ENCODE measurements at regions not wholly inside any gene's neighbourhood (a gene's known extent, or its start where the extent isn't known, plus 50 kb on each side); places are given as distances from the start of the nearest gene placed in this dataset.

DNA sequence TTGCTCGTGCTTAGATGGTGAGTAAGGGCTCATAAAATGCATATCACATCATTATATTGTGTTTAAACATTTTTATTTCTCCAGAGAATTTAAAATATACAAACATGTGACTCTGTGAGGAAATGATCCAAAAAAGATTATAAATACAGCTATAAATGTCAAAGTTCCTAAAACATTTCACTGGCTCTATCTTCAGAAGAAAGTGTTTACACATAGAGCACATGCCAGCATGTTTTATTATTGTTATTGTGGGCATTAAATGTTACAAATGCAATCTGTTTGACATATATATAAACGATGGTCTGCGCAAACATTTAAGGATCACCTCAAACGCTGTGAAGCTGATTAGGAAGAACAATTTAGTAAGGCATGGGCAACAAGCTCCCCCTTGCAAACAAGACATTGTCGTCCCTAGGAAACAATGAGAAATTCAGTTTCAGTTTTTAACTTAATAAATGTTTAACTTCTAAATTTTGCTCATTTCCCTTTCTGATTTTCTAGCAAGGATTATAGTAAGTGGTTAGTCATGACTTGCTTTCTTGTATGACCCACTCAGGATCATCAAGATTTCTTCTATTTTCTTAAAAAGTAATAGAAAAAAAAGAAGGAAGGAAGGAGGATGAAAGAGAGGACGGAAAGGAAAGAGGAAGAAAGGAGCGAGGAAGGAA is 207.5 kb downstream of the SATB1 start:
- H3K4me3 ChIP-seq (ENCODE audit: low read depth, low read length, poor library complexity, severe bottlenecking) = no peak overlapping the region
- no peaks in the 10 kb centered on the region for H3K79me2 ChIP-seq (ENCODE audit: insufficient read depth, low read depth, low read length)
- H3K9me2 ChIP-seq (ENCODE audit: insufficient read depth, low read length) = no peaks in the 10 kb centered on the region
- H2AFZ ChIP-seq (ENCODE audit: low read length) = peak overlapping the region; percentile 60; the same call in 1 of the 2 replicates
- no peaks in the 10 kb centered on the region; the same call in 1 of the 2 replicates for H3K9me3 ChIP-seq (ENCODE audit: low read length)
- H3K27ac ChIP-seq (ENCODE audit: low read depth, low read length, poor library complexity, severe bottlenecking) = no peak overlapping the region
- TF ChIP-seq EZH2phosphoT487 (IDR thresholded peaks at IDR 0.05; ENCODE audit: borderline replicate concordance, low read depth, low read length) = no peak
- TF ChIP-seq, protein P1, sequence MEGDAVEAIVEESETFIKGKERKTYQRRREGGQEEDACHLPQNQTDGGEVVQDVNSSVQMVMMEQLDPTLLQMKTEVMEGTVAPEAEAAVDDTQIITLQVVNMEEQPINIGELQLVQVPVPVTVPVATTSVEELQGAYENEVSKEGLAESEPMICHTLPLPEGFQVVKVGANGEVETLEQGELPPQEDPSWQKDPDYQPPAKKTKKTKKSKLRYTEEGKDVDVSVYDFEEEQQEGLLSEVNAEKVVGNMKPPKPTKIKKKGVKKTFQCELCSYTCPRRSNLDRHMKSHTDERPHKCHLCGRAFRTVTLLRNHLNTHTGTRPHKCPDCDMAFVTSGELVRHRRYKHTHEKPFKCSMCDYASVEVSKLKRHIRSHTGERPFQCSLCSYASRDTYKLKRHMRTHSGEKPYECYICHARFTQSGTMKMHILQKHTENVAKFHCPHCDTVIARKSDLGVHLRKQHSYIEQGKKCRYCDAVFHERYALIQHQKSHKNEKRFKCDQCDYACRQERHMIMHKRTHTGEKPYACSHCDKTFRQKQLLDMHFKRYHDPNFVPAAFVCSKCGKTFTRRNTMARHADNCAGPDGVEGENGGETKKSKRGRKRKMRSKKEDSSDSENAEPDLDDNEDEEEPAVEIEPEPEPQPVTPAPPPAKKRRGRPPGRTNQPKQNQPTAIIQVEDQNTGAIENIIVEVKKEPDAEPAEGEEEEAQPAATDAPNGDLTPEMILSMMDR (conservative IDR thresholded peaks at IDR 0.05; ENCODE audit: low read length) = no peak
- H3K4me1 ChIP-seq (ENCODE audit: insufficient read depth, low read length, poor library complexity, severe bottlenecking) = peaks cover 74% of the 10 kb centered on the region
- no peaks in the 10 kb centered on the region; the same call in 1 of the 2 replicates for H3K36me3 ChIP-seq (ENCODE audit: insufficient read depth, low read length)
- 0 out of 2 replicates have a peak overlapping the region, but pooled peaks have one; percentile 10 for H3K4me2 ChIP-seq (ENCODE audit: low read length)
- DNase-seq (ENCODE audit: low spot score) = no peak
- no TSS peak for BruUV-seq (replicated peaks)
- CTCF ChIA-PET (ENCODE audit: unreplicated experiment) = no interaction called here
- intact Hi-C loops (cut with micrococcal nuclease; ENCODE audit: unreplicated experiment) = no loop called here
- POLR2A ChIA-PET = interaction anchor here (0.6 to 1.2 kb wide), 3 partner anchors 9 to 40 kb away, joined by 3 read pairs; no protein-coding TSS in a partner anchor
- H4K20me1 ChIP-seq (ENCODE audit: insufficient read depth, low read length) = no peaks in the 10 kb centered on the region

DNA sequence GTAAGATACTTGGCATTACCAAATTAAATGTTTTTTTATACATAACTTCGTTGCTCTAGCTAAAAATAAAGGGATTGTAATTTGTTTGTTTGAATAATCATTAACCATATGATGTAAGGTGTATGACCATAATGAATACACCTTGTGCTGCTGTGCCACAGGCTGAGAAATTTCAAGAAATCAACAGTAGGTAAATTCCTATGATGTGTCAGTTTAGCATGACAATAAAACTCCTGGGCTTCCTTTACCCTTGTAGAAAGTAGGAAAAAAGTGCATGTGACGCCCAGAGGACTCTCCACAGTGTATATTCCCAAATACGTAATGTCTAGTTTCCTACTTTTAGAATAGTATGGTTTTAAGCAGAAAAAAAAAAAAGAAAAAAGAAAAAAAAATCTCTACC is 208.1 kb downstream of the SATB1 start:
- intact Hi-C loops (cut with micrococcal nuclease; ENCODE audit: unreplicated experiment) = no loop called here
- ChIA-PET POLR2A (interaction anchor here (0.6 to 1.2 kb wide), 2 partner anchors 10 to 26 kb away, joined by 3 read pairs; no protein-coding TSS in a partner anchor), CTCF (ENCODE audit: unreplicated experiment) (no interaction called here)
- H4K20me1 ChIP-seq (ENCODE audit: insufficient read depth, low read length) = no peaks in the 10 kb centered on the region
- H3K4me1 ChIP-seq (ENCODE audit: insufficient read depth, low read length, poor library complexity, severe bottlenecking) = peaks cover 74% of the 10 kb centered on the region
- H3K27ac ChIP-seq (ENCODE audit: low read depth, low read length, poor library complexity, severe bottlenecking) = no peak overlapping the region
- no peaks in the 10 kb centered on the region; the same call in 1 of the 2 replicates for H3K9me3 ChIP-seq (ENCODE audit: low read length)
- H3K4me3 ChIP-seq (ENCODE audit: low read depth, low read length, poor library complexity, severe bottlenecking) = no peak overlapping the region
- no peaks in the 10 kb centered on the region for H3K9me2 ChIP-seq (ENCODE audit: insufficient read depth, low read length)
- DNase-seq (ENCODE audit: low spot score) = no peak
- no peak for TF ChIP-seq EZH2phosphoT487 (IDR thresholded peaks at IDR 0.05; ENCODE audit: borderline replicate concordance, low read depth, low read length)
- TF ChIP-seq, protein P1 (conservative IDR thresholded peaks at IDR 0.05; ENCODE audit: low read length) = no peak
- no peaks in the 10 kb centered on the region; the same call in 1 of the 2 replicates for H3K36me3 ChIP-seq (ENCODE audit: insufficient read depth, low read length)
- H3K4me2 ChIP-seq (ENCODE audit: low read length) = no peak overlapping the region
- BruUV-seq (replicated peaks) = no TSS peak
- H2AFZ ChIP-seq (ENCODE audit: low read length) = no peak overlapping the region; the same call in 1 of the 2 replicates
- H3K79me2 ChIP-seq (ENCODE audit: insufficient read depth, low read depth, low read length) = no peaks in the 10 kb centered on the region

DNA sequence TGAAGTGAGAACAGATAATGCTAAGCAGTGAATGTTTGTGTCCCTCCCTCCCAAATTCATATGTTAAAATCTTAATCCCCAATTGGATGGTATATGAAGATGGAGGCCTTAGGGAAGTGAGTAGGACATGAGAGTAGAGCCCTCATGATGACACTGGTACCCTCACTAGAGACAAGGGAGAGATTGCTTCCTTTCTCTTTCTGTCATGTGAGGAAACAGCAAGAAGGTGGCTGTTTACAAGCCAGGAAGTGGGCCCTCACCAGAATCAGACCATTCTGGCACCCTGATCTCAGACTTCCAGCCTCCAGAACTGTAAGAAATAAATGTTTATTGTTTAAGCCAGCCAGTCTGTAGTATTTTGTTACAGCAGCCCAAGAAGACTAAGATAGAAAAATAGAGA is 209.5 kb downstream of the SATB1 start:
- Histone ChIP-seq H3K36me3 (ENCODE audit: insufficient read depth, low read length) (no peaks in the 10 kb centered on the region; the same call in 1 of the 2 replicates), H3K9me3 (ENCODE audit: low read length) (no peaks in the 10 kb centered on the region; the same call in 1 of the 2 replicates), H3K4me2 (ENCODE audit: low read length) (peak overlapping the region; percentile 26), H3K4me1 (ENCODE audit: insufficient read depth, low read length, poor library complexity, severe bottlenecking) (peaks cover 67% of the 10 kb centered on the region), H3K79me2 (ENCODE audit: insufficient read depth, low read depth, low read length) (no peaks in the 10 kb centered on the region), H3K27ac (ENCODE audit: low read depth, low read length, poor library complexity, severe bottlenecking) (peak overlapping the region; percentile 44), H2AFZ (ENCODE audit: low read length) (peak overlapping the region; percentile 95), H4K20me1 (ENCODE audit: insufficient read depth, low read length) (no peaks in the 10 kb centered on the region), H3K9me2 (ENCODE audit: insufficient read depth, low read length) (no peaks in the 10 kb centered on the region), H3K4me3 (ENCODE audit: low read depth, low read length, poor library complexity, severe bottlenecking) (no peak overlapping the region)
- intact Hi-C loops (cut with micrococcal nuclease; ENCODE audit: unreplicated experiment) = no loop called here
- POLR2A ChIA-PET = interaction anchor here (0.6 to 2.4 kb wide), 4 partner anchors 8 to 933 kb away, joined by 3 to 9 read pairs (median 3); no protein-coding TSS in a partner anchor
- CTCF ChIA-PET (ENCODE audit: unreplicated experiment) = no interaction called here
- DNase-seq (ENCODE audit: low spot score) = peak; percentile 50
- TF ChIP-seq, protein P1 (conservative IDR thresholded peaks at IDR 0.05; ENCODE audit: low read length) = no peak
- TF ChIP-seq EZH2phosphoT487 (IDR thresholded peaks at IDR 0.05; ENCODE audit: borderline replicate concordance, low read depth, low read length) = no peak
- no TSS peak for BruUV-seq (replicated peaks)
